ENCODE measurements at regions not wholly inside any gene's neighbourhood (a gene's known extent, or its start where the extent isn't known, plus 50 kb on each side); places are given as distances from the start of the nearest gene placed in this dataset.

DNA sequence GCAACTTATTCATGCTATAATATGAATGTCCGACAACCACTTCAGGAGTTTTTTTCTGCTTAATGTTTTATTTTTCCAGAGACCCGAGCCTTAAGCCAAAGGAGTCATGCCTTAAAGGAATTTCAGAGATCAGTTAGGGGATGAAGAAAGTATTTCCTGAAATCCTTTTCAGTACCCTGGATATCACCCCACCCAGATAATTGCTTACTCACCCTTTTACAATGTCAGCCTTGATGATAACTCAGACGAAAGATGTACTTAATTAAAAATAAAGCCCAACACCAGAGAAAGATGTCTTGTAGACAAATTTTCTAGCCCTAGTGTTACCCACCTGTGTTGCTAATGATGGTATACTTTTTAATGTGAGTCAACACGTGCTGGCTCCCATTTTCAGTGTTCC lies 124.1 kb downstream of the XCL2 start:
- TF ChIP-seq, protein P1, sequence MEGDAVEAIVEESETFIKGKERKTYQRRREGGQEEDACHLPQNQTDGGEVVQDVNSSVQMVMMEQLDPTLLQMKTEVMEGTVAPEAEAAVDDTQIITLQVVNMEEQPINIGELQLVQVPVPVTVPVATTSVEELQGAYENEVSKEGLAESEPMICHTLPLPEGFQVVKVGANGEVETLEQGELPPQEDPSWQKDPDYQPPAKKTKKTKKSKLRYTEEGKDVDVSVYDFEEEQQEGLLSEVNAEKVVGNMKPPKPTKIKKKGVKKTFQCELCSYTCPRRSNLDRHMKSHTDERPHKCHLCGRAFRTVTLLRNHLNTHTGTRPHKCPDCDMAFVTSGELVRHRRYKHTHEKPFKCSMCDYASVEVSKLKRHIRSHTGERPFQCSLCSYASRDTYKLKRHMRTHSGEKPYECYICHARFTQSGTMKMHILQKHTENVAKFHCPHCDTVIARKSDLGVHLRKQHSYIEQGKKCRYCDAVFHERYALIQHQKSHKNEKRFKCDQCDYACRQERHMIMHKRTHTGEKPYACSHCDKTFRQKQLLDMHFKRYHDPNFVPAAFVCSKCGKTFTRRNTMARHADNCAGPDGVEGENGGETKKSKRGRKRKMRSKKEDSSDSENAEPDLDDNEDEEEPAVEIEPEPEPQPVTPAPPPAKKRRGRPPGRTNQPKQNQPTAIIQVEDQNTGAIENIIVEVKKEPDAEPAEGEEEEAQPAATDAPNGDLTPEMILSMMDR (IDR thresholded peaks at IDR 0.05) = no peak
- no peak for TF ChIP-seq POLR2A (IDR thresholded peaks at IDR 0.05)

Data from adrenal gland (tissue), 5 donors.